Glomerular endothelial cell (primary cell): ENCODE measurements at regions not wholly inside any gene's neighbourhood (a gene's known extent, or its start where the extent isn't known, plus 50 kb on each side); places are given as distances from the start of the nearest gene placed in this dataset.

Experiments used
- DNase-seq: peaks from one replicate; pipeline ENCODE4 v3.0.0-alpha.2; 2011; ENCODE audit warnings: low read depth, low spot score; ENCODE audit errors: extremely low read depth

- DNase-seq, result no peak
Measured at GRCh38 chr12:4223273-4223845, 50.2 kb upstream of the CCND2 start.

- no peak for DNase-seq
Measured at GRCh38 chr12:4221258-4221620, 52.3 kb upstream of the CCND2 start.

- no peak for DNase-seq
Measured at GRCh38 chr12:4220536-4221257, 52.9 kb upstream of the CCND2 start.

GRCh38 chr12:4217091-4217490 lies 56.5 kb upstream of the CCND2 start:
- DNase-seq, result no peak

GRCh38 chr12:4216187-4216927 lies 57.2 kb upstream of the CCND2 start:
- DNase-seq, result no peak

- no peak for DNase-seq
Measured at GRCh38 chr12:4215229-4216186, 58.1 kb upstream of the CCND2 start.

GRCh38 chr12:4214877-4215228 lies 58.7 kb upstream of the CCND2 start:
- no peak for DNase-seq

GRCh38 chr12:4213471-4213870 lies 60.1 kb upstream of the CCND2 start:
- no peak for DNase-seq

GRCh38 chr12:4212845-4213244 lies 60.7 kb upstream of the CCND2 start:
- DNase-seq, result no peak

- no peak for DNase-seq
Measured at GRCh38 chr12:4211372-4211771, 62.2 kb upstream of the CCND2 start.

GRCh38 chr12:4210183-4210582 lies 63.4 kb upstream of the CCND2 start:
- DNase-seq, result no peak

GRCh38 chr12:4206470-4206869 lies 67.1 kb upstream of the CCND2 start:
- no peak for DNase-seq

GRCh38 chr12:4203772-4204376 lies 69.7 kb upstream of the CCND2 start:
- no peak for DNase-seq

GRCh38 chr12:4202918-4203317 lies 70.6 kb upstream of the CCND2 start:
- DNase-seq, result no peak

GRCh38 chr12:4202487-4202886 lies 71.1 kb upstream of the CCND2 start:
- no peak for DNase-seq

- no peak for DNase-seq
Measured at GRCh38 chr12:4201333-4202100, 72.0 kb upstream of the CCND2 start.

GRCh38 chr12:4197922-4198763 lies 75.4 kb upstream of the CCND2 start:
- no peak for DNase-seq

GRCh38 chr12:4196805-4197420 lies 76.6 kb upstream of the CCND2 start:
- no peak for DNase-seq

GRCh38 chr12:4194668-4195067 lies 78.9 kb upstream of the CCND2 start:
- no peak for DNase-seq
